CD4-positive, alpha-beta T cell treated with Interleukin-4 for 1 hour (primary cell): ENCODE measurements at regions not wholly inside any gene's neighbourhood (a gene's known extent, or its start where the extent isn't known, plus 50 kb on each side); places are given as distances from the start of the nearest gene placed in this dataset.

Experiments
- DNase-seq, 2 donors: peaks; one replicate each; pipeline ENCODE4 v3.0.0-alpha.2; 2020 to 2022

DNA sequence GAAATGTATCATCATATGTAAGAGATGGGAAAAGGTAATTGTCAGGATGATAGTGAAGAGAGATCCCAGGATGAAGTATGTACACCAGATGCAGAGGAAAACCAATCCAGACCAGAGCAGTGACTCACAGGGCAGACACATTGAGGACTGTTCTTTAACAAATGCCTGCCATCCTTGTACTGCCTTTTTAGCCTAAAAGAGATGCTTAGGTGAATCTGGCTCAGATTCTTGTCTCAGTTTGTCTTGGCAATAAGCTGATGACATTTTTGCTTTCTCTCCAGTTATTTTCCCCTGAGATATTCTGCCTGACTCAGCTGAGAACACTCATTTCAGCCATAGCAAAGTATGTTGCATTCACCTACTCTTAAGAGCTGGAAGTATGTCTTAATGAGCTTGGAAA lies 405.3 kb upstream of the USP15 start:
- no peak for DNase-seq

DNA sequence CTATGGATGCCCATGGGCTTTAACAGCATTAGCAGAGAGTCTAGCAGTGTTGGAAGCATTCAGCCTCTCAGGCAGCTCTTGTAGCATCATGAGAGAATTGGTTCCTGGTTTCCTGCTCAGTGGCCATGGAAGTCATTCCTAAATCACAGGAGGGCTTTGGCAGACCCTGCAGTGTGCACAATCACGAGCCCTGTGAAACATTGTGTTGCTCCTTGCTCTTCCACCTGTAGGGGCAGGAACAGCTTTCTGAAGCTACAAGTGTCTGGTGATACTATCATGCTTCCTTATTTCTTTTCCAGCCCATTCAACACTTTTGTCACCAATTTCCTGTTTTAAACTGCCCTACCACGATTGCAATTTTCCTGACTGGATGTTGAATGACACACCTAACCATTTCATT lies 402.2 kb upstream of the USP15 start:
- DNase-seq: no peak

DNA sequence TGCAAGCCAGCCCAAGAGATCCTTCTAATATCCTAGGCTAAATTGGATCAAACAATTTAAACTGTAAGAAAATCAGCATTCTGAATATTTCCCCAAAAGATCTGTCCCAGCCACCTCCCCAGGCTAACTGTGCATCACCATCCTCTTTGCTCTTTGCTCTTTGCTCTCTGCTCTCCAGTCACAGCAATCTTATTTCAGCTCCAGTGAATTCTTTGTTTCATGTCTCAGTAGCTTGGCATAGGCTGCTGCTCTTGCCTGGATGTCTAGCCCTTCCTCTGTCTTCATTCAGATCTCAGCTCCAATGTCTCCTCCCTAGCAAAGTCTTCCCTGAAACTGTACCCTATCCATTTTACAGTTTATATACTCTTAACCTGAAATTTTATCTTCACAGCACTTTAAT lies 399.8 kb upstream of the USP15 start:
- no peak for DNase-seq

GRCh38 chr12:61862986-61863385 lies 397.2 kb upstream of the USP15 start:
- DNase-seq: no peak

GRCh38 chr12:61863811-61864210 lies 396.4 kb upstream of the USP15 start:
- DNase-seq: no peak

DNA sequence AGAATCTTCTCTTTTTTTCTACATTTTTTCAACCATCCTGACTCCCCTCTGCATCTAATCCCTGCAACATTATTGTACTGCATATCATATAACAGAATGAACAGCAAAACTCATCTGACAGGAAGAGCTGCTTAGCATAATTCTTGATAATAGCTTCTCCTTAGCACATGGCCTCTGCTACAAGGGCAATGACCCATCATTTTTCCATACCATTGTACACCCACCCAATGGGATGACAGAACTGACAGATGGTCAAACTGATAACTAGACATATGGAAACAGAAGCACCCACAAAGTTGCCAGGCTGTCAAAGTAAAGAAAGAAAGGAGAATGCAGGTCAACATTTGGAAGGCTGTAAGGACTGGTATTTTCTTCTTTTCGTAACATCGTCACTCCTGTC lies 390.4 kb upstream of the USP15 start:
- no peak for DNase-seq

DNA sequence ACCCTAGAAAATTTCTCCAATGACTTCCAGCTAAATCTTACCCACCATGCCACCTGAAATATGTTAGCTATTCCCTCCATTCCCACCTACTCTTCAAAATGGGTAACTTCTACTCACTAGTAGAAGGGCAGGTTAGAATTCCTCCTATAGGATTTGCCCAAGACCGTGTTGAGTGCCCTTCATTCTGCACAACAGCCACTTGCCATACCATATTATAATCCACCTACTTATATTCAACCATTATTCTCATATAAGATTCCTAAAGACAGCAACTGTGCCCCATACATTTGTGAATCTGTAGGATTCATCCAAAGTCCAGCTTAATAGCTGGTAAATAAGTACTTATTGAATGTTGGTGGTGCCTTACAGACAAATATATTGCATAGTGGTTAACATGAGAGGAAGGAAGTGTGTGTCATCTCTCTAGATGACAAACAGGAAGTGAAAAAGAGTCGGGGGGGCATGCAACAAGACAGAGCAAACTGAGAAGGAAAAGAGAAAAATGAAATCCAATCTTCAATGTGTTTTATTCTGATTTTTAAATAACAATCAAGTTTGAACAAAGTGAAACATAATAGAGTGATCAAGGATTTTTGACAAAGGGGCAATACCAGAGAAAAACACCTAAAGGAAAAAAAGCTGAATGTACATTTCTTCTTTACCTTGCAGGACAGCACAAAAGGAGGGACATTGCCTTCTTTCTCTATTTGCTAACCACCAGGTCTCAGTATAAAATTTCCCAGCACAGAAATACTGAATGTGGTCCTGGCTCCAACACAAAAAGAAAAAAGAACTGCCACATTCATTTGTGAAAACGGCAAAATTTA lies 389.3 kb upstream of the USP15 start:
- DNase-seq: peak; percentile 25 to 43

DNA sequence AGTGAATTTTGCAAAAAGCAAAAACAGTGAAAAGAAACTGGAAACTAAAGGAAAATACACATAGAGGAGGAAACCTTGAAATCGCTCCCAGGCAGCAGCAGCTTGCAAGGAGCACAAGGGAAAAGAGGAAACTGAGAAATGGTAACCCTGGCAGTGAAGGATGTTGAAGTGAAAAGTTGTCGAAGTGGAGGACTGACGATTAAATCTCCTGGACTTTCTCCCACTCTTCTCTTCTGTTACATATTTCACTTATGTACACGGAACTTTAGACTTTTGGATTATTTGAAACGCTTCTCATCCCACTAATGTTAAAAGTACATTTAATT lies 388.8 kb upstream of the USP15 start:
- DNase-seq: no peak

GRCh38 chr12:61879229-61879628 lies 381.0 kb upstream of the USP15 start:
- DNase-seq: no peak

DNA sequence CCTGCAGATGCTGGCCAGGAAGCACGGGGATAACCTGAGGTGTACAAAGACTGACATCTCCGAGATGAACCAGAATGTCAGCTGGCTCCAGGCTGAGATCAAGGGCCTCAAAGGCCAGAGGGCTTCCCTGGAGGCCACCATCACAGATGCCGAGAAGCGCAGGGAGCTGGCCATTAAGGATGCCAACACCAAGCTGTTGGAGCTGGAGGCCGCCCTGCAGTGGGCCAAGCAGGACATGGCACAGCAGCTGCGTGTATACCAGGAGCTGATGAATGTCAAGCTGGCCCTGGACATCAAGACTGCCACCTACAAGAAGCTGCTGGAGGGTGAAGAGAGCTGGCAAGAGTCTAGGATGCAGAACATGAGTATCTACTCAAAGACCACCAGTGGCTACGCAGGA lies 380.0 kb upstream of the USP15 start:
- DNase-seq: no peak

GRCh38 chr12:61891632-61892031 lies 368.6 kb upstream of the USP15 start:
- DNase-seq: no peak

GRCh38 chr12:61894168-61894567 lies 366.0 kb upstream of the USP15 start:
- DNase-seq: no peak

DNA sequence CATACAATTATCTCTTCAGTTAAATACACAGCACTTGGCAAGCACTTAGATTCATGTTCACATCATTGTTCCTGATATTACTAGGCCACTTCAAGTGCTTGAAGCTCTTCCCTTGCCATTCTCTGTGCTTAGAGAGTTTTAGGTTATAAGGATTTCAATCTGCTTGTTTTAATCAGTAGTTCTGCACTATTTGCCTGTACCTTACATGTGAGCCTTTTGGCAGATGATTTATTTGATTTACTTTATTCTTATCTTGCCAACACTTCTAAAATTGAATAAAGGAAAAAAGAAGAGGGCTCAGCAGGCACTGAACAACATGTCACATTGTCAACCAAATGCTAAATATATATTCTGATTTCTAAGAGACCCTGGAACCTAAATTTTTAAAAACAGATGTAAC lies 363.8 kb upstream of the USP15 start:
- no peak for DNase-seq

DNA sequence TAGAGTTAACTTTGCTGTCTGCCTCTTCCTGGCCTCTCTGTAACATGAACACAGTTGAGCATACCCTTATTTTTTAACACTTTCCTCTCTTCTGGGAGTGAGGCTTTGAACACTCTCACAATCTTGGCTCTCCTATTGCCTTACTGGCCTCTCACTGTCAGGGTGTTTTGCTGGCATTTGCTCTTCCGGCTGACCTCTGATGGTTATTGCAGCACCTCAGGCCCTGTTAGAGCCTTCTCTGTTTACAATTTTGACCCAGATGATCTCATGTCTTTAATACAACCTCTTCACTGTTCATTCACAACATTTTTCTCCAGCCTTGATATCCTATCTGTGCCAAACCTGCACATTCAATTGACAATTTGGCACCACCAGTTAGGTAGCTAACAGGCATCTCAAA lies 357.8 kb upstream of the USP15 start:
- DNase-seq: no peak

DNA sequence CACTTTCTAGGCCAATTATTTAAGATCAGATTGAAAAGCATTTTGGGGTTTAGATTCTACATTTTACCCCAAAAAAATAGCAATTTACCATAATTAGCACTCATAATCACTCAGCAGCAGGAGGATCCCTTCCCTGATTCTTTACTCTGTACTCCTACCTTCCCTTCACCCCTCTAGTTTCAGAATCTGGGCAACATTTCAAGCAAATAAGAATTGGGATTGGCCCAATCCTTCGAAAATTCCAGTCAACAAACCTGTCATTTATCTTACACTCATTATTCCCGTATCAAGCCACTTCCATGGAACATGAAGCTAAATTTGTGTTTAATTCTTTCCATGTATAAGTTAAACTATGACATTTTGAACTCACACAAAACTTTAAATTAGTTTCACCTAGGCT lies 349.1 kb upstream of the USP15 start:
- DNase-seq: no peak

GRCh38 chr12:61915420-61915819 lies 344.8 kb upstream of the USP15 start:
- DNase-seq: no peak

DNA sequence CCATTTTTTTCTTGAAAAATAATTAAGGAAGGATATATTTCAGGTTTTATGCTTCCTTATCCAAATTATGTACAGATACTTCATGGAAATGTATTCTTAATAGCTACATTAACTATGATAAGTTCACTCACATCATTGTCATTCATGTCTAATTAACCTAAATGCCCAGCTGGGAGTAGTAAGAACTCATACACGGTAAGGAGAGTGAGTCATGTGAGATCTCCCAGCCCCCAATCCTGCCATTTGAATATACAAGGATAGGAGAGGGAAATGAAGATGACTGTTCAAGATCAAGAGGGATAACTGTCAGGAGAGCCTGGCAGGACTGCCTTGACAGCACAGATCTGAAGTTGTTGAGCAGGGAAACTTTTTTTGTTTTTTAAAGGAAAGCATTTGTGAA lies 343.4 kb upstream of the USP15 start:
- DNase-seq: no peak

DNA sequence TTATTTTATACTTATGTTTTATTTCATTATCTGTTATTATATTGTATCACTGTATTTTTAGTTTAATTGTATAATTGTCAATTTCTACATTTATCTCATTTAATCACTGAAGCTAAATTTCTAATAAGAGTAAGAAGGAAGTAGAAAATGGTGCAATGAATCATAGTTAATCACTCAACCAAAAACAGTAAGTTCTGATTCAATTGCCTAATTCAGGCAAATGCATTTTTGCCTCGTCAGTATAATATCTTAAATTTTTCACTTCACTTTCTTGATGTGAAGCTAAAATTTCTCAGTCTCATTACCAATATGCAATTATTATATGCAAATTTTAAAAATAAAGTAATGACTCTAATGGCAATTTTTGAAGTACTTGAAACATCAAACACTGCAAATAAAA lies 340.5 kb upstream of the USP15 start:
- no peak for DNase-seq

GRCh38 chr12:61920230-61920629 lies 340.0 kb upstream of the USP15 start:
- no peak for DNase-seq

DNA sequence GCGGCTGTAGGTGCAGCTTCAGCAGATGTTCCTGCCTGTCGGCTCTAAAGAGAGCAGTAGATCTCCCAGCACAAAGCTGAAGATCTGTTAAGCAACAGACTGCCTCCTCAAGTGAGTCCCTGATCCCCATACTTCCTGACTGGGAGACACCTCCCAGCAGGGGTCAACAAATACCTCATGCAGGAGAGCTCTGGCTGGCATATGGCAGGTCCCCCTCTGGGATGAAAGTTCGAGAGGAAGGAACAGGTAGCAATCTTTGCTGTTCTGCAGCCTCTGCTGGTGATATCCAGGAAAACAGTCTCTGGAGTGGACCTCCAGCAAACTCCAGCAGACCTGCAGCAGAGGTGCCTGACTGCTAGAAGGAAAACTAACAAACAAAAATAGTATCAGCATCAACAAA lies 337.1 kb upstream of the USP15 start:
- no peak for DNase-seq

DNA sequence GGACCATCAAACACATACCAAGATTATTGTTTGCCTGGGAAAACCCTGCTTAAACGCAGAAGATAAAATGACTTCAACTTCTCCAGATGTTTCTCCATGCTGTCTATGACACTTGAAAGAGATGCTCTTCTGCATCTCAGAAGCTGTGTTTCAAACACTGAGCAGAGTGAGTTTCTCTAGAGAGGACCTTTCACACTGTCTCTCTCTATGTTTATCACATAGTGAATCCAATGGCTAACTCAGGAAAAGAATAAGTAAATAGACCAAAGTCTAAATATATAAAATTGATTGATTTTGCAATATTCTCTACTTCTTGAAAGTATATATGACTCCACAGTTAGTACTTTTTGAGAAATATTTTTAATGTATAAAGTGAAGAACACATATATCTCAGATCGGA lies 325.6 kb upstream of the USP15 start:
- DNase-seq: no peak

DNA sequence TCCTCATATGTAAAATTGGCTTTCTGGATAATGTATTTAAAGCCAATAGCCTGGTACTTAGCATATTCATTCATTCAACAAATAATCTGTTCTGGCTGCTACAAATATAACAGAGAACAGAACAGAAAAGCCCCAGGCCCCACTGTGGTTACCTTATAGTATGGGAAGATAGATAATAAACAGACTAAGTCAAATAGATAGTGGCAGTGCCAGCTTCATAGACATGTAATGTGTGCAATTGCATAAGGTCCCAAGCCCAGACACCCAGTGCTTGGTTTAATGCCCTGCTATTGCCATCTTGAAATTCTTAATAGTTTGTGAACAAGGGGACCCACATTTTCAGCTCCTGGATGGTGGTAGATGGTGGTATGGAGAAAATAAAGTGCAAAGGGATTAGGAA lies 320.2 kb upstream of the USP15 start:
- no peak for DNase-seq

DNA sequence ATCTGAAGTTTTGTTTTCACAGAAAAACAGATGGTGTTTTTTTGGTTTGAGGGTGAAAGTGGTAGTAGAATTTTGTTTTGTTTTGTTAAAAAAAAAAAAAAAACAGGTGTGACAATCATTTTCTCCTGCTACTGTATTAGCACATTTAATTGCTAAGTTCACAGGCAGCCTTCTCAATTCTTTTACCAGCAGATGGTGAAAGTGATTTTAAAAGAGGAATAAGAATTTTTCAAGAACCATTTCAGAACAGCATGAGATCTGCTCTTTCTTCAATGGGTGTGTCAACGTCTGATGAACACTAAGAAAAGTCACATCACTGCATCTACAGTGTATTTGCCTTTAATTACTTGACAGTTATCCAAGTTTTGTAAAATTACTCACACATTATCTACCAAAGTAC lies 303.7 kb upstream of the USP15 start:
- DNase-seq: no peak

GRCh38 chr12:61974461-61974860 lies 285.7 kb upstream of the USP15 start:
- DNase-seq: no peak

DNA sequence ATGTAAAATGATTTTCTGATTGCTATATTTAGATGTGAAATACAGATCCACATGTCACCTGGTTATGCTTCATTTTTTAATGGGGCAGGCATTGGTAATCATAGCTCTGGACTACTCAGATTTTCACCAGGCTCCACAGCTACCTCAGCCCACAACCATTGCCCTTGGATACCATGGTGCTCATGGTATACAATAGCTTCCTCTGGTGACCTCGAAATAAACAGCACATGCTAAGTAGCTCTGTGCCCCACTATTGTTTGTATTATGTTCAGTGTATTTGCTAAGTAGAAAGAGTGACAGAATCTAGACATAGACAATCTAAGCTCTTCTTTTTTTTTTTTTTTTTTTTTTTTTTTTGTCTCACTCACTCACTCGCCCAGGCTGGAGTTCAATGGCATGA lies 274.4 kb upstream of the USP15 start:
- DNase-seq: no peak

DNA sequence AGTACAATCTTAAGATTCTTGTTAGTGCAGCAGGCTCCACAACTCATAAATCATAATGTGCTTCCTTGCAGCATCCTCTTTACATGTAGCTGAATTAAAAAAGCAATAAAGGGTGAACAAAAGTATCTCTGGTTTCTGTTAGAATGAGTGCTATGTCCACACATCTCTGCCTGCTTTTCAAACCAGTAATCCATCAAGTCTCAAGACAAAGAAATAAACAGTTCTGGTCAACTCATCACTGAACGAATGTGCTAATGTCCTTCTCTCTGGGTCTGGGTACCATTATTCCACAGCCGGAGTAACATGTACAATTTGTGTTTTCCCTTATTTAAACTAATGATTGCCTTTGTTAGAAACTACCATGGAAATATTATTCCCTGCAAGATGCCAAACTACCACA lies 273.0 kb upstream of the USP15 start:
- no peak for DNase-seq
